Loucy (cell line): ENCODE measurements at regions not wholly inside any gene's neighbourhood (a gene's known extent, or its start where the extent isn't known, plus 50 kb on each side); places are given as distances from the start of the nearest gene placed in this dataset.

Experiments
- H2AFZ ChIP-seq: fragments of 200-600 bp; sonication (generic); 2 replicates; pipeline ENCODE4 v1.6.0; 2016; ENCODE audit warnings: antibody characterized with exemption, mild to moderate bottlenecking, low read length, moderate library complexity
- H3F3A ChIP-seq: fragments of 200-600 bp; 2 replicates; pipeline ENCODE4 v1.6.0; 2016; ENCODE audit warnings: antibody characterized with exemption, low read depth, mild to moderate bottlenecking
- H3K27me3 ChIP-seq: fragments of 200-600 bp; sonication (generic); 2 replicates; pipeline ENCODE4 v1.6.1; 2014; ENCODE audit warnings: low read length, mild to moderate bottlenecking; ENCODE audit not compliant: insufficient read depth, poor library complexity, severe bottlenecking
- H3K36me3 ChIP-seq: fragments of 200-600 bp; sonication (generic); 2 replicates; pipeline ENCODE4 v1.6.1; 2016; ENCODE audit warnings: low read length; ENCODE audit not compliant: insufficient read depth
- H3K4me1 ChIP-seq: fragments of 200-600 bp; sonication (generic); 2 replicates; pipeline ENCODE4 v1.5.1; 2014; ENCODE audit warnings: low read length, mild to moderate bottlenecking; ENCODE audit not compliant: insufficient read depth, poor library complexity, severe bottlenecking
- H3K4me2 ChIP-seq: fragments of 200-600 bp; sonication (generic); 2 replicates; pipeline ENCODE4 v1.6.0; 2014; ENCODE audit warnings: antibody characterized with exemption, low read length, low read depth, mild to moderate bottlenecking; ENCODE audit not compliant: poor library complexity, severe bottlenecking
- H3K4me3 ChIP-seq: fragments of 200-600 bp; sonication (generic); 2 replicates; pipeline ENCODE4 v1.5.1; 2014; ENCODE audit warnings: low read length, mild to moderate bottlenecking, mixed read lengths; ENCODE audit not compliant: poor library complexity, severe bottlenecking
- H3K79me2 ChIP-seq: fragments of 200-600 bp; sonication (generic); 2 replicates; pipeline ENCODE4 v1.6.1; 2014; ENCODE audit warnings: low read length; ENCODE audit not compliant: insufficient read depth
- H3K9ac ChIP-seq: fragments of 200-600 bp; sonication (generic); 2 replicates; pipeline ENCODE4 v1.6.0; 2014; ENCODE audit warnings: mild to moderate bottlenecking, low read depth, low read length, moderate library complexity; ENCODE audit not compliant: poor library complexity, severe bottlenecking
- H3K9me2 ChIP-seq: fragments of 200-600 bp; sonication (generic); replicated peaks from 2 replicates; pipeline ENCODE4 v1.6.1; 2016; ENCODE audit warnings: low read depth, low read length, mixed read lengths
- H3K9me3 ChIP-seq: fragments of 200-600 bp; sonication (generic); 2 replicates; pipeline ENCODE4 v1.6.1; 2014; ENCODE audit warnings: mild to moderate bottlenecking, antibody characterized with exemption, low read length, low read depth; ENCODE audit not compliant: insufficient read depth
- H4K20me1 ChIP-seq: fragments of 200-600 bp; sonication (generic); 2 replicates; pipeline ENCODE4 v1.6.0; 2014; ENCODE audit warnings: antibody characterized with exemption, low read length, mild to moderate bottlenecking; ENCODE audit not compliant: insufficient read depth, poor library complexity, severe bottlenecking
- EZH2phosphoT487 ChIP-seq: fragments of 200-600 bp; IDR thresholded peaks from 2 replicates; pipeline ENCODE4 v1.6.1; 2018; ENCODE audit warnings: antibody characterized with exemption, mild to moderate bottlenecking, moderate library complexity, borderline replicate concordance
- TF ChIP-seq, protein P1 (sequence below): fragments of 200-600 bp; sonication (generic); conservative IDR thresholded peaks from 2 replicates; pipeline ENCODE4 v1.5.1; 2014; ENCODE audit warnings: mild to moderate bottlenecking, antibody characterized with exemption, low read length

DNA sequence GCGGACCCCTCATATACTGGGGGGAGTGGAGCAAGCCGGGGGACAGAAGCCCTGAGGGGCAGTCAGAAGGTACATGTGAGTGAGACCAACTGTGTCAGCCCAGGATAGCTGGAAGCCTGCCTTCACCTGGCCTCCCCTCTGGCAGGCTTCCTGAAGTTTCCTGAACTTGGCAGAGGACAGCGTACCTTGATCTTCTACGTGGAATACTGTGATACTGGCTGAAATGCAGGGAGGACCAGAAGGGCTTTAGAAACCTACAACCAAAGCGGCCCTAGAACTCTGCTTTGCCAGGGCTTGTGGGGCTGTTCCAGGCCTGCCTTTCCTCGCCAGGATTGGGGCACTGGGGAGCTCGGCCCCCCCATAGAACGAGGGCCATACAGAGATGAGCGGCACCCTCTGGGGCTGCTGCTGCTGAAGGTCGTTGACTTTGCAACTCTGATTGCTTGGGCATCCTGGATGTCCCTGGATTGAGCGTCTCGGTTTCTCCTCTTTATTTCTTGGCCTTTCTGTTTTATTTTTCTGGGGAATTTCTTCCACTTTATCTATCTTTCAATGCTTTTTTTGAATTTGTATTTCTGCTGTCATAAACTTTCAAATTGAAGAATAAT lies 66.5 kb downstream of the SLC25A47 start:
- no peaks in the 10 kb centered on the region for H3K36me3 ChIP-seq
- no peaks in the 10 kb centered on the region for H3K9me2 ChIP-seq
- TF ChIP-seq, protein P1, sequence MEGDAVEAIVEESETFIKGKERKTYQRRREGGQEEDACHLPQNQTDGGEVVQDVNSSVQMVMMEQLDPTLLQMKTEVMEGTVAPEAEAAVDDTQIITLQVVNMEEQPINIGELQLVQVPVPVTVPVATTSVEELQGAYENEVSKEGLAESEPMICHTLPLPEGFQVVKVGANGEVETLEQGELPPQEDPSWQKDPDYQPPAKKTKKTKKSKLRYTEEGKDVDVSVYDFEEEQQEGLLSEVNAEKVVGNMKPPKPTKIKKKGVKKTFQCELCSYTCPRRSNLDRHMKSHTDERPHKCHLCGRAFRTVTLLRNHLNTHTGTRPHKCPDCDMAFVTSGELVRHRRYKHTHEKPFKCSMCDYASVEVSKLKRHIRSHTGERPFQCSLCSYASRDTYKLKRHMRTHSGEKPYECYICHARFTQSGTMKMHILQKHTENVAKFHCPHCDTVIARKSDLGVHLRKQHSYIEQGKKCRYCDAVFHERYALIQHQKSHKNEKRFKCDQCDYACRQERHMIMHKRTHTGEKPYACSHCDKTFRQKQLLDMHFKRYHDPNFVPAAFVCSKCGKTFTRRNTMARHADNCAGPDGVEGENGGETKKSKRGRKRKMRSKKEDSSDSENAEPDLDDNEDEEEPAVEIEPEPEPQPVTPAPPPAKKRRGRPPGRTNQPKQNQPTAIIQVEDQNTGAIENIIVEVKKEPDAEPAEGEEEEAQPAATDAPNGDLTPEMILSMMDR = no peak
- TF ChIP-seq EZH2phosphoT487 = no peak
- no peaks in the 10 kb centered on the region for H3K27me3 ChIP-seq
- no peak overlapping the region for H3K4me2 ChIP-seq
- H3K4me3 ChIP-seq = no peak overlapping the region
- peaks cover 48% of the 10 kb centered on the region for H3K4me1 ChIP-seq
- H3F3A ChIP-seq = no peaks in the 10 kb centered on the region
- no peak overlapping the region for H2AFZ ChIP-seq
- no peaks in the 10 kb centered on the region for H4K20me1 ChIP-seq
- H3K9ac ChIP-seq = no peak overlapping the region
- H3K9me3 ChIP-seq = no peaks in the 10 kb centered on the region
- no peaks in the 10 kb centered on the region for H3K79me2 ChIP-seq

DNA sequence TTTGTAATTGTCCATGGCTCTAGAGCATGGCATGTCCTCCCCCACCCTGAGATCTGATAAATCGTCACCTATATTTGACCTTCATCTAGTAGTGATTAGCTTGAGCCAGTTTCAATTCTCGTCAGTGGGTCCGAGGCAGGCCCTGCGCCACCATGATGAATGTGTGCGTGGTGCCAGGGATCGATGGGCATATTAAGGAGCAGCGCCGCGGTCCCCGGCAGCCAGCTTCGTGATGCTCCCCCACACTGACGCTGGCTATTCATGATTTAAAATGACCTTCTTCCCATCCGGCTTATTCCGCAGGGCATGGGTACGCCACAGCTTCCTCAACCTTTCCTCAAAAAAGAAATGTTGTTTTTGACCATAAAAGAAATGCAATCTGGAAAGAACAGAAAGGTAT lies 68.0 kb downstream of the SLC25A47 start:
- Histone ChIP-seq H3F3A (no peaks in the 10 kb centered on the region), H3K9me2 (no peaks in the 10 kb centered on the region), H3K36me3 (no peaks in the 10 kb centered on the region), H3K27me3 (no peaks in the 10 kb centered on the region), H2AFZ (no peak overlapping the region), H3K4me3 (no peak overlapping the region), H3K4me1 (peaks cover 39% of the 10 kb centered on the region), H3K4me2 (peak overlapping the region; percentile 35), H3K79me2 (no peaks in the 10 kb centered on the region), H3K9ac (no peak overlapping the region), H4K20me1 (no peaks in the 10 kb centered on the region), H3K9me3 (no peaks in the 10 kb centered on the region)
- TF ChIP-seq, protein P1 = no peak
- no peak for TF ChIP-seq EZH2phosphoT487

DNA sequence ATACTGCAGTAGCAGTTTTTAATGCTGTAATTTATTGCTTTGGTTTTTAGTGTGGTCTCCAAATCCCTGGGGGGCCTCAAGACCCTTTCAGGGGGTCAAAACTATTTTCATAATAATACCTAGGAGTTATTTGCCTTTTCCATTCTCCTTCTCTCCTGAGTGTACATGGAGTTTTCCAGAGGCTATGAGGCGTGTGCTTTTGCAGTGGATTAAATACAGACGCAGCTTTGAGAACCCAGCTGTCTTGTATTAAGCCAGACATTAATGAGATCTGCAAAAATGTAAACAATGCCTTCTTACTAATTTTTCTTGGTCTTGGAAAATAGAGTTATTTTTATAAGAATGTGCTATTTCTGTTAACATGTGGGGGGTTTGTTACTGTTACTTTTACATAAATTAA lies 68.6 kb downstream of the SLC25A47 start:
- Histone ChIP-seq H3K9ac (no peak overlapping the region), H3K4me3 (no peak overlapping the region), H3K9me3 (no peaks in the 10 kb centered on the region), H3F3A (no peaks in the 10 kb centered on the region), H4K20me1 (no peaks in the 10 kb centered on the region), H3K27me3 (no peaks in the 10 kb centered on the region), H3K36me3 (no peaks in the 10 kb centered on the region), H3K4me2 (peak overlapping the region; percentile 26), H2AFZ (no peak overlapping the region), H3K79me2 (no peaks in the 10 kb centered on the region), H3K9me2 (no peaks in the 10 kb centered on the region), H3K4me1 (peaks cover 39% of the 10 kb centered on the region)
- no peak for TF ChIP-seq EZH2phosphoT487
- TF ChIP-seq, protein P1 = no peak
